WERI-Rb-1 (cell line): ENCODE measurements at regions not wholly inside any gene's neighbourhood (a gene's known extent, or its start where the extent isn't known, plus 50 kb on each side); places are given as distances from the start of the nearest gene placed in this dataset.
"Not testable (repeated sequence)": the region's sequence is repeated elsewhere in the genome, so short reads cannot be mapped to it uniquely, and the experiment has no call there.

ENCODE experiments used
- DNase-seq: peaks from one replicate; pipeline ENCODE4 v3.0.0-alpha.2; 2020
- H3K27ac ChIP-seq: fragments of 250-450 bp; sonication (Bioruptor Pico); 2 replicates; pipeline ENCODE4 v1.5.1; 2020; ENCODE audit warnings: mild to moderate bottlenecking, moderate library complexity
- H3K27me3 ChIP-seq: fragments of 250-450 bp; sonication (Bioruptor Pico); 2 replicates; pipeline ENCODE4 v1.5.1; 2021; ENCODE audit warnings: mild to moderate bottlenecking, low read depth, moderate library complexity; ENCODE audit not compliant: insufficient read depth, severe bottlenecking
- H3K36me3 ChIP-seq: fragments of 250-450 bp; sonication (Bioruptor Pico); 2 replicates; pipeline ENCODE4 v1.5.1; 2020; ENCODE audit warnings: mild to moderate bottlenecking, moderate library complexity
- H3K4me3 ChIP-seq: 2 replicates; pipeline ENCODE4 v1.5.1; 2011; ENCODE audit warnings: low read depth, mild to moderate bottlenecking, control low read depth, low read length
- H3K9me3 ChIP-seq: fragments of 250-450 bp; sonication (Bioruptor Pico); 2 replicates; pipeline ENCODE4 v1.5.1; 2021; ENCODE audit warnings: mild to moderate bottlenecking, moderate library complexity; ENCODE audit not compliant: severe bottlenecking
- TF ChIP-seq, protein P1 (sequence below): IDR thresholded peaks from 2 replicates; pipeline ENCODE4 v1.5.1; 2011; ENCODE audit warnings: low read depth, mild to moderate bottlenecking, control low read depth, inconsistent platforms, low read length

DNA sequence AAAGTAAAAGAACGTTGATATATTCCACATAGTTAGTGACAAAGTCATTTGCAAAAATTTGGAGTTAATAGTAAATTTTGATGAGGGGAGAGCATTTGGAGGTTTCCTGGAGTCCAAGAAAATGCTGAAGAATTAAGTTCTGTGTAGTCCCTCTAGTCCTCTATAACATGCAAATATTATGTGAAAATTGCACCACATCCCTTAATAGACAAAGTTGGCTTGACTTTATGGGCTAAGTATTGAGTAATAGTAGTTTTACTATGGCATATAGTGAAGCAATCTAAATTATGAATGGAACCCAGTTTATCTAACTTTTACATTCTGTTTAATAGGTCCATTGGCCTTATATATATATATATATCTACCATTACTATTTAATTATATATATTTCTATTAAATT is 66.4 kb upstream of the DCN start:
- Histone ChIP-seq H3K27me3 (no peaks in the 10 kb centered on the region), H3K36me3 (no peaks in the 10 kb centered on the region), H3K27ac (no peak overlapping the region), H3K9me3 (no peaks in the 10 kb centered on the region), H3K4me3 (no peak overlapping the region)
- TF ChIP-seq, protein P1, sequence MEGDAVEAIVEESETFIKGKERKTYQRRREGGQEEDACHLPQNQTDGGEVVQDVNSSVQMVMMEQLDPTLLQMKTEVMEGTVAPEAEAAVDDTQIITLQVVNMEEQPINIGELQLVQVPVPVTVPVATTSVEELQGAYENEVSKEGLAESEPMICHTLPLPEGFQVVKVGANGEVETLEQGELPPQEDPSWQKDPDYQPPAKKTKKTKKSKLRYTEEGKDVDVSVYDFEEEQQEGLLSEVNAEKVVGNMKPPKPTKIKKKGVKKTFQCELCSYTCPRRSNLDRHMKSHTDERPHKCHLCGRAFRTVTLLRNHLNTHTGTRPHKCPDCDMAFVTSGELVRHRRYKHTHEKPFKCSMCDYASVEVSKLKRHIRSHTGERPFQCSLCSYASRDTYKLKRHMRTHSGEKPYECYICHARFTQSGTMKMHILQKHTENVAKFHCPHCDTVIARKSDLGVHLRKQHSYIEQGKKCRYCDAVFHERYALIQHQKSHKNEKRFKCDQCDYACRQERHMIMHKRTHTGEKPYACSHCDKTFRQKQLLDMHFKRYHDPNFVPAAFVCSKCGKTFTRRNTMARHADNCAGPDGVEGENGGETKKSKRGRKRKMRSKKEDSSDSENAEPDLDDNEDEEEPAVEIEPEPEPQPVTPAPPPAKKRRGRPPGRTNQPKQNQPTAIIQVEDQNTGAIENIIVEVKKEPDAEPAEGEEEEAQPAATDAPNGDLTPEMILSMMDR = no peak
- no peak for DNase-seq

DNA sequence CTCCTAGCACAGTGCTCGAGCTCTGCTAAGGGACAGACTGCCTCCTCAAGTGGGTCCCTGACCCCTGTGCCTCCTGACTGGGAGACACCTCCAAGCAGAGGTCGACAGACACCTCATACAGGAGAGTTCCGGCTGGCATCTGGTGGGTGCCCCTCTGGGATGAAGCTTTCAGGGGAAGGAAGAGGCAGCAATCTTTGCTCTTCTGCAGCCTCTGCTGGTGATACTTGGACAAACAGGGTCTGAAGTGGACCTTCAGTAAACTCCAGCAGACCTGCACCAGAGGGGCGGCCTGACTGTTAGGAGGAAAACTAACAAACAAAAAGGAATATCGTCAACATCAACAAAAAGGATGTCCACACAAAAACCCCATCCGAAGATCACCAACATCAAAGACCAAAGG is 60.6 kb upstream of the DCN start:
- peak; percentile 17 for DNase-seq
- H3K27ac ChIP-seq, H3K36me3 ChIP-seq, H3K27me3 ChIP-seq, H3K4me3 ChIP-seq, H3K9me3 ChIP-seq: not testable (repeated sequence)
- TF ChIP-seq, protein P1 = peak; percentile 46; the same call in 1 of the 2 replicates

DNA sequence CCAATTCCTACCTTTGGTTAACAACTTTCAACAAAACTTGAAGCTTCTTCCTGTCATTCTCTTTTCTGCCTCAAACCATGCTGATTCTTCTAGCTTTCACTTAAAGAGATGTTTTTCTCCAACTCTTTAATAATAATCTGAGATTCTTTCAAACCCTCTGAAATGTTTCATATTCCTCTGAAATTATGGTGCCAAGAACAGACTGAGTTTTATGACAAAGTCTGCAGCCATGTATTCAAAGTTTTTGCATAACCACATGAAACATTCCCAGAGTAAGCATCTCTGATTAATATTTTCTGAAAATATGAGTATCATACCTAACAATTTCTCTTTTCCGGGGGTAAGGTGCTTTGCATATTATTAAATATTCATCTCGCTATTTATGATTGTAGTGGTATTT is 59.1 kb upstream of the DCN start:
- no peaks in the 10 kb centered on the region for H3K27me3 ChIP-seq
- DNase-seq = no peak
- no peaks in the 10 kb centered on the region for H3K9me3 ChIP-seq
- no peaks in the 10 kb centered on the region for H3K36me3 ChIP-seq
- H3K4me3 ChIP-seq = no peak overlapping the region
- TF ChIP-seq, protein P1 = no peak
- no peak overlapping the region for H3K27ac ChIP-seq

DNA sequence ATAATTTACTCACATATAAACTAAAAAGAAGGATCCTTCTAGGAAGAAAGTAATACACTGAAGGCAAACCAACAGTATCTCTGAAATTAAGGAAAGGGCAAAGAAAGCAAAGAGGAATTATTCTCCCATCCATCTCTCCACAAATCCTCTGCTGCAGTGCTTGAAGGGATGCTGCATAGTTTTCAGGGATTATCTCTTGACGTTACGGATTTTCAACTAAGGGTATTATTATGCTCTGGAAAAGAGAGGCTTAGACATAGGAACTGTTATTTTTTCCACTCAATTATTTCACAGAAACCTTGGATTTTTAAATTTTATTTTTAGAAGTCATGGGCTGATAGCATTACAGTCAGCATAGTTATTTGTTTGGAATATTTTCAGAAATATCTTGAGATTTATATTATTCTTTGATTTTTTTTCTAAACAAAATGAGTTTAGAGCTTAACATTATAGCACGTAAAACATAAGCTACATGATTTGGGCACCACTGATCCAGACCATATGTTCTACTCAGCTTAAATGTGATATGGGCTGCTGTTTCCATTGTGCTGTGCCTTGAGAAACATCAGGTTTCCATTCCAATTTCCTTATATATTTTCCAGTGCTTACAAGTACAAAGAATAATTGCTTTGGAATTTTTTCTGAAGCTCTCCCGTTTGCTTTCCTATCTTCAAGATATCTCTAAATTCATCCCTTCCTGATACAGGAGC is 57.9 kb upstream of the DCN start:
- no peak overlapping the region for H3K27ac ChIP-seq
- H3K27me3 ChIP-seq = no peaks in the 10 kb centered on the region
- DNase-seq = no peak
- H3K4me3 ChIP-seq = no peak overlapping the region
- TF ChIP-seq, protein P1 = no peak
- no peaks in the 10 kb centered on the region for H3K9me3 ChIP-seq
- H3K36me3 ChIP-seq = no peaks in the 10 kb centered on the region

DNA sequence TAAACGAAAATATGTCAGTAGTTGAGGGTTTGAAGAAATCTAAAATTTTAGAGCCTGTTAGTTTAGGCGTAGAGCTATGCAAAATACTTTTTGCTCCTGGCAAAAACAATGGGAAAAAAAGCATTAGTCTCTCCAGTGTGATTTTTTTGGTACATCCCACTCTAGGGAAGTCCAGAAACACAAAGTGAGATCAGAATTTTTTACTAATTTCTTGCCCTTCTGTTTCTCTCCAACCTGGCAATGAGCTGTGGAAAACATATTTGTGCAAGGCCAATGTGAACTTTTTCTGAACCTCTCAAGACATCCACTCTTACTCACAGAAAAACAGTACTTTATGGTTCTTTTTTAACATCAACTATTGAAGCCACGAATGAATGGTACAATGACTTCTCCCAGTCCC is 56.9 kb upstream of the DCN start:
- Histone ChIP-seq H3K27me3 (no peaks in the 10 kb centered on the region), H3K36me3 (no peaks in the 10 kb centered on the region), H3K27ac (no peak overlapping the region), H3K9me3 (peaks cover 2% of the 10 kb centered on the region), H3K4me3 (no peak overlapping the region)
- DNase-seq = no peak
- TF ChIP-seq, protein P1 = no peak
